BJ (cell line): ENCODE measurements at regions not wholly inside any gene's neighbourhood (a gene's known extent, or its start where the extent isn't known, plus 50 kb on each side); places are given as distances from the start of the nearest gene placed in this dataset.
"Not testable (repeated sequence)": the region's sequence is repeated elsewhere in the genome, so short reads cannot be mapped to it uniquely, and the experiment has no call there.

ENCODE experiments used
- CTCF ChIA-PET: fragments of 350-600 bp; formaldehyde crosslinking; extraction: SDS; loops from one replicate; lab custom pipeline; 2021; ENCODE audit warnings: antibody characterized with exemption, inconsistent platforms; lab: Yijun Ruan, JAX
- POLR2A ChIA-PET: fragments of 300-600 bp; sonication (Branson Sonifier 250); formaldehyde crosslinking; extraction: SDS; loops from one replicate; lab custom pipeline; 2021; ENCODE audit warnings: antibody characterized with exemption; lab: Charles Lee
- DNase-seq: peaks from one replicate; pipeline ENCODE4 v3.0.0-alpha.2; 2011; ENCODE audit warnings: low read depth
- H3K27me3 ChIP-seq: 2 replicates; pipeline ENCODE4 v1.6.0; 2011; ENCODE audit warnings: low read length; ENCODE audit not compliant: control insufficient read depth, insufficient read depth
- H3K36me3 ChIP-seq: 2 replicates; pipeline ENCODE4 v1.5.1; 2011; ENCODE audit warnings: low read length; ENCODE audit not compliant: control insufficient read depth, insufficient read depth
- H3K4me3 ChIP-seq: 2 replicates; pipeline ENCODE4 v1.5.1; 2011; ENCODE audit warnings: low read depth, mild to moderate bottlenecking, control low read depth, low read length
- CTCF ChIP-seq: IDR thresholded peaks from 2 replicates; pipeline ENCODE4 v1.5.1; 2011; ENCODE audit warnings: low read depth, mild to moderate bottlenecking, control low read depth, inconsistent platforms, low read length, moderate library complexity; ENCODE audit not compliant: insufficient read depth

DNA sequence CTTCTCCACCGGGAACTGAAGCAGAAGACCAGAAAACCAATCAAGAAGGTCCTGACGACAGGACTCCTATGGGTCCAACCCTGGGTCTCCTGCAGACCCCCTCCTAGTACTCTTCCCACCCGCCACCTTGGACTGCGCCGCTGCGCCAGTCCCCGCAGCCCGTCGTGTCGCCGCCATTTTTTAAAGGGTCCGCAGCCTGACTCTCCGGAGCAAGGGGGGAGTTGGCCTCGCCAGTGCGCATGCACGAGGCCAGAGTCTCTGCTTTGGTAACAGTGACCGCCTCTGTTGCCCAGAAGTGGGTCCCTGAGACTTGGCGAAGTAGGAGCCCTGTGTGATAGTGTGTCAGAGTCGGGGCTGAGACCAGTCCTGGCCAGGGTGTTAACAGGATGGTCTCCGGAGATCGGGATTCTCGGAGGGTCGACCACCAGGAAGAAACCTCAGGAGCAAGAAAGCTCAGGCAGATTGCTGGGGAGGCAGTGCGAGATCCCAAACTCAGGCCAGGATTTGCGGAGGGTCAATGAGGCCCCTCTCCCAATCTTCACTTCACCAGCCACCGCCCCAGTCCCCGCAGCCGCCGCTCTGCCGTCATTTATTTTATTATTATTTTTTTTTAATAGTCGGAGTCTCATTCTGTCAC is 612.5 kb downstream of the KCNJ18 start:
- POLR2A ChIA-PET: no interaction called here

DNA sequence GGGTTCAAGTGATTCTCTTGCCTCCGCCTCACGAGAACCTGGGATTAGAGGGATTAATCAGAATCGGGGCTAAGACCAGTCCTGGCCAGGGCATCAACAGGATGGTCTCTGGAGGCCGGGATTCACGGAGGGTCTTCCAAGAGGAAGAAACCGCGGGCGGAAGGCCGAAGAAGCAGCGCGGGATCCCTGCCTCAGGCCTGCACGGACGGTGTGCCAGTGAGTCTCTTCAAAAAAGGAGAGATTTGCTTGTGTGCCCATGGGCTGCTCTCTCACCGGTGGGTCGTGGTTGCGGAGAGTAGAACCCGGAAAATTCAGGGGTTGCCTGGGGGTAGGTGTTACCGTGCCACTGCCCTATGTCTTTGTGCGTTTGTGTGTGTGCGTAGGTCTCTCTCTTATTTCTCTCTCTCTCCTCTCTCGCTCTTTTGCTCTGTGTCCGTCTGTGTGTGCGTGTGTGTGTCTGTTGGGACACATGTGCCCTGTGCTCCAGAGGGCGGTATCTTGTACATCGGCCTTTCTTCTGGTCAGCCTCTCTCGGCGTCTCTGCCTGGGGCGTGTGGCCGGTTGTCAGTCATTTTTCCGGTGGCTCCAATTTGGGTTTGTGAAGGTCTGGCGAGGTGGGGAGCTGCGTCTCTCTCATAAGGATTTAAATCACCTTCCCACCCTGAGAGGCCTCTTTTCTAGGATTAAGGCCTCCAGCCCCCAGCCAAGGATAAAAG is 613.2 kb downstream of the KCNJ18 start:
- no peak for DNase-seq
- H3K27me3 ChIP-seq: no peaks in the 10 kb centered on the region
- no peak overlapping the region for H3K4me3 ChIP-seq
- no peaks in the 10 kb centered on the region for H3K36me3 ChIP-seq
- no peak for TF ChIP-seq CTCF
- CTCF ChIA-PET: no interaction called here
- POLR2A ChIA-PET: no interaction called here

More for the DNA sequence above, 612.5 kb downstream of the KCNJ18 start:
- DNase-seq: no peak
- Histone ChIP-seq H3K4me3 (no peak overlapping the region), H3K27me3 (no peaks in the 10 kb centered on the region), H3K36me3 (no peaks in the 10 kb centered on the region)
- CTCF ChIA-PET: no interaction called here
- no peak for TF ChIP-seq CTCF

DNA sequence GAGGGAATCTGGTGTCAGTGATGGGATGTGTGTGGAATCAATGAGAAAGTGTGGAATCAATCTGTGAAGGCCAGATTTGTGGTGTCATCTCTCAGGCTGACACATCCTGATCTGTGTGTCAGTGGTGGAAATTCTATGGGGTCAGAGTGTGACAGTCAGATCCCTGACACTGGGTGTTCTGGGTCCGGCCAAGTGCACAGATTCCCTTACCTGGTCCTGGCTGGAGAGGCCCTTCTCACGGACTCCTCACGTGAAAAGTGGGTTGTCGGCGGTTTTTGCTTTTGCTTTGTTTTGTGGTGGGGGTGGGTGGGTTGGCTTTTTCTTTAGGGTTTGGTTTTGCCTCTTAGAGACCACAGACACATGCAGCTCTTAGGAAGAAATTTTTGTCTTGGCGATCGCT is 618.0 kb downstream of the KCNJ18 start:
- H3K36me3 ChIP-seq, H3K27me3 ChIP-seq, DNase-seq, H3K4me3 ChIP-seq, CTCF ChIA-PET, POLR2A ChIA-PET: not testable (repeated sequence)

GRCh38 chr17:22310717-22311686 is 618.7 kb downstream of the KCNJ18 start:
- no peak overlapping the region for H3K4me3 ChIP-seq
- DNase-seq: no peak
- POLR2A ChIA-PET: no interaction called here
- TF ChIP-seq CTCF: no peak
- CTCF ChIA-PET: no interaction called here
- no peaks in the 10 kb centered on the region for H3K36me3 ChIP-seq
- no peaks in the 10 kb centered on the region for H3K27me3 ChIP-seq

DNA sequence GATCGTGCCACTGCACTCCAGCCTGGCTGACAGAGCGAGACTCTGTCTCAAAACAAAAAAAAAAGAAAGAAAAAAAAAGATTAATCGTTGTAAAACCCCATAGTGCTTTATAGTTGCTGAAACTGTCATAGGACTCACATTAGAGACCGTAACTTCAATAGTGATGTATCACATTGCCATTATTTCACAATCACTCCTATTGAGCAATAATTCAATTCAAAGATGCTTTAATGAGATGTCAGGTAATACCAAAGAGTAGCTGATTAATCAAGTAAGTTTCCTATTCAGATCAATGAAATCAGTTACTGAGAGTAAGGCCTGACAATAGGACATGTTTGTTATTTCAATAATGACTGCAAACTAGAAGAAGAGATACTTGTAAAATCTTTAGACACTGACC is 628.7 kb downstream of the KCNJ18 start:
- H3K36me3 ChIP-seq, POLR2A ChIA-PET: not testable (repeated sequence)

DNA sequence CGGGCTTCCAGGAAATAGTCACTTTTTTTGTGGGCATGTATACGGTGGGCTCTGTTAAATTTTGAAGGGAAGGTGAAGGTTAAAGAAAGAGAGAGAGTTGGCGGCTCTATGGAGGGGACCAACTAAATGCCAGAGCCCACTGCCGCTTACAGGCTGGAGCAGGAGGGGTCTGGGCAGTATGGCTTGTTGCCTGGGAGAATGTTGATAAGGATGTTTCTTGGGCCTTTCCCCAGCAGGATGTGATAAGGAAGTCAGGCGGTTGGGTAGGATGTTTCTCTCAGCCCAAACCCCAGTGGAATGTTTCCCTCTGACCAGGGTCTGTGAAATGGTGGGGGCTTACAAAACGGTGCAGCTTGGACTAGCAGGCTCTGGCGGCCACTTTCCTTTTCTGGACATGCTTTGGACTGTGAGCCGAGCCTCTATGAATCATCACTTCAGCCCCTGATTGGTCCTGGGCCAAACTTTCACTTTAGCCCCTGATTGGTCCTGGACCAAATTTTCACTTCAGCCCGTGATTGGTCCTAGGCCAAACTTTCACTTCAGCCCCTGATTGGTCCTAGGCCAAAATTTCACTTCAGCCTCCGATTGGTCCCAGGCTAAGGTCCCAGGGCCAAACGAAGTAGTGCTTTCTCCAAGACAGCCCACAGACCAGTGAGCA is 630.7 kb downstream of the KCNJ18 start:
- H3K36me3 ChIP-seq, POLR2A ChIA-PET, DNase-seq, H3K4me3 ChIP-seq, H3K27me3 ChIP-seq, CTCF ChIA-PET: not testable (repeated sequence)

More for the DNA sequence above, 628.7 kb downstream of the KCNJ18 start:
- DNase-seq, H3K27me3 ChIP-seq, H3K4me3 ChIP-seq, CTCF ChIA-PET: not testable (repeated sequence)
